Transverse colon (tissue), 4 donors: ENCODE measurements at regions not wholly inside any gene's neighbourhood (a gene's known extent, or its start where the extent isn't known, plus 50 kb on each side); places are given as distances from the start of the nearest gene placed in this dataset.

Experiments
- POLR2AphosphoS5 ChIP-seq, 3 donors: sonication (generic); formaldehyde crosslinking; IDR thresholded peaks; one replicate each; pipeline ENCODE4 v1.6.1; 2016; ENCODE audit warnings: antibody characterized with exemption in 3 of 3
- TF ChIP-seq, protein P1 (sequence below), 5 experiments: fragments of 200-600 bp in 3 of 5; fragments of 450-650 bp in 2 of 5; sonication (generic) in 3 of 5; IDR thresholded peaks; 1 replicate in 2 of 5; 2 replicates in 3 of 5; pipeline ENCODE4 v1.5.1; 2016 to 2017; ENCODE audit warnings: antibody characterized with exemption in 5 of 5, inconsistent platforms in 3 of 5, mild to moderate bottlenecking in 2 of 5, moderate library complexity in 1 of 5

DNA sequence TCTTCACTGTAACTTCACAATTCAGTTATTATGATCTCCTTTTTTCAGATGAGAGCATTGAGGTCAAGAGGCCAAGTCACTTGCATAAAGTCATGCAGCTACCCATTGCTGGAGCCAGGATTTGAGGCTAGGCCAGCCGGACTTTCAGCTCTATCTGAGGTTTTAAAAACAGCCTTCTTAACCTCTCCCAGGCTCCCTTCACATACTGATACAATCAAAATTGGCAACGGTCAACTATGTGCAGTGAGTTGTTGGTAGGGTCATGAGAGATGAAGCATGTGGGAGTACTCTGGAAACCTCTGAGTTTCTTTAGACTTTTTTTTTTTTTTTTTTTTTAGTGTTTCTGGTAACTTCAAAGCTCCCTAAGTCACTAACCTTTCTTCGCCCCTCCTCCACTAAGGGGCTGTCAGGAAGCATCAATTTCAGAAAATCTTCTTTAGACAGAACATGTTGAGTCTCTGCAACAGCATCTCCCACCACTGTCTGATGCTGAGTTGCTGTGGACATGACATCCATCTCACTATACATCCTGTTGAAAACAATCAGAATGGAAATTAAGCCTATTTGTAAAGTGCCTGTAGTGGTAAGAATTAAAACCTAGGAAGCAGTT is 201.8 kb downstream of the SIPA1L2 start:
- TF ChIP-seq POLR2AphosphoS5 (IDR thresholded peaks at IDR 0.05), result no peak
- TF ChIP-seq, protein P1, sequence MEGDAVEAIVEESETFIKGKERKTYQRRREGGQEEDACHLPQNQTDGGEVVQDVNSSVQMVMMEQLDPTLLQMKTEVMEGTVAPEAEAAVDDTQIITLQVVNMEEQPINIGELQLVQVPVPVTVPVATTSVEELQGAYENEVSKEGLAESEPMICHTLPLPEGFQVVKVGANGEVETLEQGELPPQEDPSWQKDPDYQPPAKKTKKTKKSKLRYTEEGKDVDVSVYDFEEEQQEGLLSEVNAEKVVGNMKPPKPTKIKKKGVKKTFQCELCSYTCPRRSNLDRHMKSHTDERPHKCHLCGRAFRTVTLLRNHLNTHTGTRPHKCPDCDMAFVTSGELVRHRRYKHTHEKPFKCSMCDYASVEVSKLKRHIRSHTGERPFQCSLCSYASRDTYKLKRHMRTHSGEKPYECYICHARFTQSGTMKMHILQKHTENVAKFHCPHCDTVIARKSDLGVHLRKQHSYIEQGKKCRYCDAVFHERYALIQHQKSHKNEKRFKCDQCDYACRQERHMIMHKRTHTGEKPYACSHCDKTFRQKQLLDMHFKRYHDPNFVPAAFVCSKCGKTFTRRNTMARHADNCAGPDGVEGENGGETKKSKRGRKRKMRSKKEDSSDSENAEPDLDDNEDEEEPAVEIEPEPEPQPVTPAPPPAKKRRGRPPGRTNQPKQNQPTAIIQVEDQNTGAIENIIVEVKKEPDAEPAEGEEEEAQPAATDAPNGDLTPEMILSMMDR (IDR thresholded peaks at IDR 0.05), result no peak
